ENCODE measurements at regions not wholly inside any gene's neighbourhood (a gene's known extent, or its start where the extent isn't known, plus 50 kb on each side); places are given as distances from the start of the nearest gene placed in this dataset.

GRCh38 chr13:79711631-79712030, 230.7 kb downstream of the NDFIP2 start:
- DNase-seq (ENCODE audit: low read depth): no peak

- no peak for DNase-seq (ENCODE audit: low read depth)
Measured at GRCh38 chr13:79710376-79710775, 229.4 kb downstream of the NDFIP2 start.

GRCh38 chr13:79709471-79709870, 228.5 kb downstream of the NDFIP2 start:
- no peak for DNase-seq (ENCODE audit: low read depth)

- no peak for DNase-seq (ENCODE audit: low read depth)
Measured at GRCh38 chr13:79703772-79704171, 222.8 kb downstream of the NDFIP2 start.

GRCh38 chr13:79695754-79696153, 214.8 kb downstream of the NDFIP2 start:
- DNase-seq (ENCODE audit: low read depth): no peak

- DNase-seq (ENCODE audit: low read depth): no peak
Measured at GRCh38 chr13:79692846-79693245, 211.9 kb downstream of the NDFIP2 start.

- no peak for DNase-seq (ENCODE audit: low read depth)
Measured at GRCh38 chr13:79691826-79692225, 210.9 kb downstream of the NDFIP2 start.

GRCh38 chr13:79688741-79689140, 207.8 kb downstream of the NDFIP2 start:
- DNase-seq (ENCODE audit: low read depth): no peak

GRCh38 chr13:79686441-79686840, 205.5 kb downstream of the NDFIP2 start:
- DNase-seq (ENCODE audit: low read depth): no peak

- DNase-seq (ENCODE audit: low read depth): no peak
Measured at GRCh38 chr13:79684371-79684770, 203.4 kb downstream of the NDFIP2 start.

- no peak for DNase-seq (ENCODE audit: low read depth)
Measured at GRCh38 chr13:79682164-79682563, 201.2 kb downstream of the NDFIP2 start.

- no peak for DNase-seq (ENCODE audit: low read depth)
Measured at GRCh38 chr13:79681069-79681468, 200.1 kb downstream of the NDFIP2 start.

GRCh38 chr13:79680485-79680884, 199.5 kb downstream of the NDFIP2 start:
- DNase-seq (ENCODE audit: low read depth): no peak

GRCh38 chr13:79679334-79679733, 198.4 kb downstream of the NDFIP2 start:
- no peak for DNase-seq (ENCODE audit: low read depth)

GRCh38 chr13:79678100-79678499, 197.1 kb downstream of the NDFIP2 start:
- DNase-seq (ENCODE audit: low read depth): no peak

- no peak for DNase-seq (ENCODE audit: low read depth)
Measured at GRCh38 chr13:79675931-79676660, 195.1 kb downstream of the NDFIP2 start.

GRCh38 chr13:79674765-79675515, 194.0 kb downstream of the NDFIP2 start:
- DNase-seq (ENCODE audit: low read depth): no peak

- no peak for DNase-seq (ENCODE audit: low read depth)
Measured at GRCh38 chr13:79673993-79674377, 193.0 kb downstream of the NDFIP2 start.

- DNase-seq (ENCODE audit: low read depth): no peak
Measured at GRCh38 chr13:79673310-79673992, 192.5 kb downstream of the NDFIP2 start.

- DNase-seq (ENCODE audit: low read depth): no peak
Measured at GRCh38 chr13:79671420-79671819, 190.5 kb downstream of the NDFIP2 start.

GRCh38 chr13:79668201-79668752, 187.3 kb downstream of the NDFIP2 start:
- no peak for DNase-seq (ENCODE audit: low read depth)

GRCh38 chr13:79667771-79668170, 186.8 kb downstream of the NDFIP2 start:
- DNase-seq (ENCODE audit: low read depth): no peak
